ENCODE measurements at regions not wholly inside any gene's neighbourhood (a gene's known extent, or its start where the extent isn't known, plus 50 kb on each side); places are given as distances from the start of the nearest gene placed in this dataset.

DNA sequence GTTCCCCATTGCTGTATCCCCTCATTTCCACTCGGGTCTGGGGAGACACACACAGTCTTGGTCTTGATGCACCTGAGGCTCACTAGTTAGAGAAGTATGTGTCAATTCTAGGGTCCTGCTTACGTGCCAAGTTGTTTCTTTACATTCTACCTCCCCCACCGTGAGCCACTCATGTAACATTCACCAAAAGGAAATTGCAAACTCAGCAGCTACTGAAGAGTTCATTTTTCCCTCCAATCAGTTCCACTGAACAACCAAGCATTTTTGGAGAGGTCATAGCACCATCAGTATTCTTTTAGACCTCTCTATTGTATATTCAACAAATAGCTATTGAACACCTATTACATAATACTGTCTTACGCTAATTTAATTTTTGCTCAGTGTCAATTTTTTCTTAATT lies 281.1 kb downstream of the SH3GL2 start:
- DNase-seq (ENCODE audit: low read depth): no peak
- TF ChIP-seq, protein P1, sequence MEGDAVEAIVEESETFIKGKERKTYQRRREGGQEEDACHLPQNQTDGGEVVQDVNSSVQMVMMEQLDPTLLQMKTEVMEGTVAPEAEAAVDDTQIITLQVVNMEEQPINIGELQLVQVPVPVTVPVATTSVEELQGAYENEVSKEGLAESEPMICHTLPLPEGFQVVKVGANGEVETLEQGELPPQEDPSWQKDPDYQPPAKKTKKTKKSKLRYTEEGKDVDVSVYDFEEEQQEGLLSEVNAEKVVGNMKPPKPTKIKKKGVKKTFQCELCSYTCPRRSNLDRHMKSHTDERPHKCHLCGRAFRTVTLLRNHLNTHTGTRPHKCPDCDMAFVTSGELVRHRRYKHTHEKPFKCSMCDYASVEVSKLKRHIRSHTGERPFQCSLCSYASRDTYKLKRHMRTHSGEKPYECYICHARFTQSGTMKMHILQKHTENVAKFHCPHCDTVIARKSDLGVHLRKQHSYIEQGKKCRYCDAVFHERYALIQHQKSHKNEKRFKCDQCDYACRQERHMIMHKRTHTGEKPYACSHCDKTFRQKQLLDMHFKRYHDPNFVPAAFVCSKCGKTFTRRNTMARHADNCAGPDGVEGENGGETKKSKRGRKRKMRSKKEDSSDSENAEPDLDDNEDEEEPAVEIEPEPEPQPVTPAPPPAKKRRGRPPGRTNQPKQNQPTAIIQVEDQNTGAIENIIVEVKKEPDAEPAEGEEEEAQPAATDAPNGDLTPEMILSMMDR (IDR thresholded peaks at IDR 0.05; ENCODE audit: control insufficient read depth, insufficient read depth, low read depth, low read length, missing control alignments): no peak
- H3K4me3 ChIP-seq (ENCODE audit: control insufficient read depth, low read depth, low read length): no peak overlapping the region

DNA sequence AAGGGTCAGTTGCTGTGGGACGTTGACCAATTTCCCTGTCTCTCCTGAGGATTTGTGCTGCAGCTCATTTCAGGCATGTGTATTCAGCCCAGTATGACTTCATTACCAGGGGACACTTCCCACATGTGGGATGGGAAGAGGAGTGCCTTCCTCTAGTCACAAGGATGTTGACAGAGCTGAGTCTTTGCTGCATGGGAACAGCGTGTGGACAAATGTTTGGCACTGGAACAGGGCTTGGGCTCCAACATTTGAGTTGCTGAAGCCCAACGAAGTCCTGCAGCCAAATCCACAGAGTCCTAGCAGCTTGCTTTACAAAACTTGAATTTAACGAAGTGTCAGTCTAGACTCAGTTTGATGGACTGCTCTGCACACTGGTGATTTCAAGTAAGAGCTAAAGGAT lies 283.2 kb downstream of the SH3GL2 start:
- no peak overlapping the region for H3K4me3 ChIP-seq (ENCODE audit: control insufficient read depth, low read depth, low read length)
- TF ChIP-seq, protein P1 (IDR thresholded peaks at IDR 0.05; ENCODE audit: control insufficient read depth, insufficient read depth, low read depth, low read length, missing control alignments): no peak
- no peak for DNase-seq (ENCODE audit: low read depth)

DNA sequence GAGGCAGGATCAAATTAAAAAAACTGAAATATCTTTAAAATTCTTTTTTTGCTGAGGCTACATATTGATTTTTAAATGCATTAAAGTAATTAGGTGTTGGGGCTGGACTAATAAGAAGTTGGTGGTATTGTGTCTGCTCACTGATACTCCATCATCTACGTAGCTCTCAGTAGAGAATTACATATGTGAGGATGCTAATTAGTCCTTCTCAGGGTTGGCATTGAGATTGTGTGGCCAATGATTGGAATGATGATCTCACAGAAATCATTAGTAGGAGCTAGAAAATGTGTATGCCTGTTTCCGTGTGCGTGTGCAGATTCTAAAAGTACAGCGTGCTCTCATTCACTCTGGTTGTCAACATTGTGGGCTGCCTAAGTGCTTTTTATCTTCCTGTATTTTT lies 283.8 kb downstream of the SH3GL2 start:
- DNase-seq (ENCODE audit: low read depth): no peak
- no peak overlapping the region for H3K4me3 ChIP-seq (ENCODE audit: control insufficient read depth, low read depth, low read length)
- TF ChIP-seq, protein P1 (IDR thresholded peaks at IDR 0.05; ENCODE audit: control insufficient read depth, insufficient read depth, low read depth, low read length, missing control alignments): no peak

DNA sequence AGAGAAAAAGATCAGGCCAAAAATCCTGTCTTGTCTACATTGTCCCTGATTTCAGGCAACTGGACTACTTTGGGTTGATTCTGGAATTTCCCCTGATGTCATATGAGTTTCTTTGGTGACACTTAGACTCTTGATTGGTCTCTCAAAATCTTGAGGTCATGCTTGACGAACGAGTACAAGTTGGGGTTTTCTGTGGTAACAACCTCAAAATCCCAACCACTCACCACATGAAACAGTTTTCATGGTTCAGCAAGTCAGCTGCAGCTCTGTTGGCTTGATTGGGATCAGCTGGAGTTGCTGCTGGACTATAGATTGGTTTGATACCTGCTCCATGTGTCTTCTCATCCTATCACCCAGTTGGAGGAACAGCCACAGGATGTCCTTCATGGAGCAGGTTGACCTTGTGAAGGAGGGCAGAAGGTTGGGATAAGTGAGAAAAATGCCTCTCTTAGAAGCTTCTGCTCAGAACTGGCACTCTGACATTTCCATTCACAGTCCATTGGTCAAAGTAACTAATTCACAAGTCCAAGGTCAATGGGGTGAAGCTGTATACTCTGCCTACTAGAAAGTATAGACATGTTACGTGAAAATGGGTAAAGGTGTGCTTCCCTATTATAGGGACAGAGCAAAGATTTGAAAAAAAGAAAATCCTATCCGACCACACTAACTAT lies 284.5 kb downstream of the SH3GL2 start:
- DNase-seq (ENCODE audit: low read depth): no peak
- no peak overlapping the region for H3K4me3 ChIP-seq (ENCODE audit: control insufficient read depth, low read depth, low read length)
- TF ChIP-seq, protein P1 (IDR thresholded peaks at IDR 0.05; ENCODE audit: control insufficient read depth, insufficient read depth, low read depth, low read length, missing control alignments): no peak

DNA sequence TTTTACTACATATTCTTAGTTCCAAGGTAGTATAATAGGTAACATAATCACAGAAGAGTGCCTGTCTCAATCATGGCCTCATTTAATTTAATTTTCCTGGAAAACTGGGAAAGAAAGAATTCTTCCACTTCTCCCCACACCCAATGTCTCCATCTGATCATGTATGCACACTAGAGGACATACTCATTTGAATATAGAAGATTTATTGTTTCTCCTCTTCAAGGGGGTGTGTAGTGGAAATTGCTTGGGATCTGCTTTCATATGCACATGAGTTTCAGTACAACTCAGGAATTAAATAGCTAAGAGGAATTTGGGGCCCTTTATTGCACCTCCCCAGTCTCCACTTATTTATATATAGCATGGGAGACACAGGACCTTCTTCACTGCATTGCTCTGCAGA lies 285.1 kb downstream of the SH3GL2 start:
- H3K4me3 ChIP-seq (ENCODE audit: control insufficient read depth, low read depth, low read length): no peak overlapping the region
- no peak for DNase-seq (ENCODE audit: low read depth)
- TF ChIP-seq, protein P1 (IDR thresholded peaks at IDR 0.05; ENCODE audit: control insufficient read depth, insufficient read depth, low read depth, low read length, missing control alignments): no peak

DNA sequence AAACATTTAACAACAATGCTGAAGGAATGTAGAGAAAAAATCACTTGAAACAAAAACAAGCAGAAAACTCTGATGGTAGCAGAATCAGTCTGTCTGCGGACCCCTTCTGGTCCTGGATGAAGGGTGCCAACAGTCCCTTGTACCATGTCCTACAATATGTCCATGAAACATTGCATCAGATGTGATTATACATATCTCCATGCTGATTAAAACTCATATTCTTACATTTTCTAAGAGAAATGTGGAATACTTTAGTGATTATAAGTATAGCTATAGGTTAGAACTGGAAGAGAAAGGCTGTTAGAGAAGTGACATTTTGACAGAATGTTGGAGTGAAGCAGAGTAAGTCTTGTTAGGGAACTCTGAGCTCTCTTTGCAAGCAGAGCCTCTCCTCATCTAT lies 286.1 kb downstream of the SH3GL2 start:
- no peak for DNase-seq (ENCODE audit: low read depth)
- TF ChIP-seq, protein P1 (IDR thresholded peaks at IDR 0.05; ENCODE audit: control insufficient read depth, insufficient read depth, low read depth, low read length, missing control alignments): no peak
- no peak overlapping the region for H3K4me3 ChIP-seq (ENCODE audit: control insufficient read depth, low read depth, low read length)

All from AG09309 (cell line).